D721Med (cell line): ENCODE measurements at regions not wholly inside any gene's neighbourhood (a gene's known extent, or its start where the extent isn't known, plus 50 kb on each side); places are given as distances from the start of the nearest gene placed in this dataset.

Source experiments
- DNase-seq: peaks from one replicate; pipeline ENCODE4 v3.0.0; 2011; ENCODE audit warnings: low spot score; ENCODE audit not compliant: insufficient read length
- FAIRE-seq: peaks from 2 replicates; lab custom pipeline; 2011; peaks lifted over from hg19 to GRCh38; lab: Jason Lieb, UNC
- TF ChIP-seq, protein P1 (sequence below): IDR thresholded peaks from 2 replicates; pipeline ENCODE4 v1.5.1; 2012; ENCODE audit warnings: mild to moderate bottlenecking, control low read depth; ENCODE audit not compliant: insufficient read depth; ENCODE audit errors: missing control alignments

DNA sequence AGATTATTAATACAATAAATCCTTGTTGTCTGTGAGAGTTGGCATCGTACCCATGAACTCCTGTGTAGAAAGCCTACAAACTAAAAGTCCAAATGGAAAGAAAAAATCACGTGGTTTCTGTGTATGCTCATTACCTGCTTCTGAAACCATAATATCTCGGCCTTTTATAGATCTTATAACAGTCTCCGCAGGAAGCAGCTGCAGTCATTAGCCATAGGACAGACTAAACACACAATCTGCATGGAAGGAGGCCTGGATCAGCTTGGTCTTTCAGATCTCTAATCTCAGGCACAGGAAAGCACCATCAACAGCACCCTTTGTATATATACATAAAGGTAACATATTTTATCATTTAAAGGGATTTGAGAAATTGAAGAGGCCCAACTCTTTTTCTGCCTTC lies 508.9 kb upstream of the TCF4 start:
- TF ChIP-seq, protein P1, sequence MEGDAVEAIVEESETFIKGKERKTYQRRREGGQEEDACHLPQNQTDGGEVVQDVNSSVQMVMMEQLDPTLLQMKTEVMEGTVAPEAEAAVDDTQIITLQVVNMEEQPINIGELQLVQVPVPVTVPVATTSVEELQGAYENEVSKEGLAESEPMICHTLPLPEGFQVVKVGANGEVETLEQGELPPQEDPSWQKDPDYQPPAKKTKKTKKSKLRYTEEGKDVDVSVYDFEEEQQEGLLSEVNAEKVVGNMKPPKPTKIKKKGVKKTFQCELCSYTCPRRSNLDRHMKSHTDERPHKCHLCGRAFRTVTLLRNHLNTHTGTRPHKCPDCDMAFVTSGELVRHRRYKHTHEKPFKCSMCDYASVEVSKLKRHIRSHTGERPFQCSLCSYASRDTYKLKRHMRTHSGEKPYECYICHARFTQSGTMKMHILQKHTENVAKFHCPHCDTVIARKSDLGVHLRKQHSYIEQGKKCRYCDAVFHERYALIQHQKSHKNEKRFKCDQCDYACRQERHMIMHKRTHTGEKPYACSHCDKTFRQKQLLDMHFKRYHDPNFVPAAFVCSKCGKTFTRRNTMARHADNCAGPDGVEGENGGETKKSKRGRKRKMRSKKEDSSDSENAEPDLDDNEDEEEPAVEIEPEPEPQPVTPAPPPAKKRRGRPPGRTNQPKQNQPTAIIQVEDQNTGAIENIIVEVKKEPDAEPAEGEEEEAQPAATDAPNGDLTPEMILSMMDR: no peak
- no peak for DNase-seq
- no peak for FAIRE-seq

- DNase-seq: no peak
- peak; percentile 95 for FAIRE-seq
- TF ChIP-seq, protein P1: no peak
Measured at GRCh38 chr18:56089612-56090258, 501.7 kb upstream of the TCF4 start.

DNA sequence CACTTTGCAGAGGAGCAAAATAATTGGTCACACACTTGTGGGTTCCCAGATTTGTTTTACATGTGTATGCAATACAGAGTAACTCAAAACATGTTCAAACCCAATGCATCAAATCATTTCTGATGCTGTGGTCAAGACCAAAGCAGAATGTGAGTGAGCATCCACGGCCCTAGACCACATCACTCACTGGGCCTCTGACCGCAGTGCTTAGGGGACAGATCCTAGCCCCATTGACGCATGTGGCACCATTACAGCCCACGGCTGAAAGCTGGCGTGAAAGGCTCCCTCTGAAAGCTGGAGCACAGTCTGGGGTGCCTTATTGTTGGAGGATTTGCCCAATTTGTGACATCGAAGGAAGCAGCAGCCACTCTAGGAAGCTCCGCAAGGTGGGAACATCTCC lies 498.8 kb upstream of the TCF4 start:
- DNase-seq: no peak

DNA sequence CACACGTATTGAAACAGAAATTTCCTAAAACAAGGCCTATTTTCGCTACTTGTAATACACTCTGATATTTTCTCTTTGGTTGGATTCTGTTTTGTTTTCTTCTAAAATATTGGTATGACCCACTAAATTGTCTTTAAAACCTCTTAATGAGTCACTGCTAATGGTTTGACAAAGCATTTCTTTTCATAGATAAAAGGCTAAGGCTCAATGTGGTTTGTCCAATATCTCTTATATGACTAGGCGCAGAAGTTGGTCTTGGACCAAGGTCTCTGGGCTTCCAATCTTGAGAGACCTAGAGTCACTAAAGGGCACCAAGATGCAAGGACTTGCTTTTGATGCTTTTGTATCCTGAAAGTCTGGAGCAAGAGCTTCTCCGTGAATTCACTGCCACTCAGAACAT lies 498.2 kb upstream of the TCF4 start:
- TF ChIP-seq, protein P1: no peak
- FAIRE-seq (no peak), DNase-seq (no peak)

More for the DNA sequence above, 498.8 kb upstream of the TCF4 start:
- FAIRE-seq: no peak
- TF ChIP-seq, protein P1: no peak

DNA sequence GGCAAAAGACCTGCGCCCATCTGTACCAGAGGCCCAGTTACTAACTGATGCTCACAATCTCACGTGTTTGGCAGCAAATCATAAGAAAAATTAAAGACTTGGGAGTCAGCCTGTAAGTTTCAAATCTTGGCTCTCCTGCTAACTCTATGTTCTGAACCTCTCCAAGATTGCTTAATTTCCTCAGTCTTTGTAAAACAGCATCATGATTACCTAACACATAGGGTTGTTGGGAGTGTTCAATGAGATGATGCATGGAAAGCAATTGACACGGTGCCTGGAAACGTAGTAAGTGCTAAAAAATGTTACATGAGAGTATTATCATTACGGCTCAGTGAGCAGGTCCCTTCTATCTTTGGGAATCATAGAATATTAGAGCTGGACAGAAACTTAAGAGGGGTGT lies 497.6 kb upstream of the TCF4 start:
- DNase-seq: no peak
- TF ChIP-seq, protein P1: no peak
- FAIRE-seq: no peak

GRCh38 chr18:56083523-56084287 lies 495.7 kb upstream of the TCF4 start:
- FAIRE-seq: peak; percentile 90
- TF ChIP-seq, protein P1: no peak
- DNase-seq: no peak

- no peak for FAIRE-seq
- DNase-seq: no peak
- TF ChIP-seq, protein P1: no peak
Measured at GRCh38 chr18:56083097-56083521, 495.1 kb upstream of the TCF4 start.
